ENCODE measurements at regions not wholly inside any gene's neighbourhood (a gene's known extent, or its start where the extent isn't known, plus 50 kb on each side); places are given as distances from the start of the nearest gene placed in this dataset.
"Not testable (repeated sequence)": the region's sequence is repeated elsewhere in the genome, so short reads cannot be mapped to it uniquely, and the experiment has no call there.

DNA sequence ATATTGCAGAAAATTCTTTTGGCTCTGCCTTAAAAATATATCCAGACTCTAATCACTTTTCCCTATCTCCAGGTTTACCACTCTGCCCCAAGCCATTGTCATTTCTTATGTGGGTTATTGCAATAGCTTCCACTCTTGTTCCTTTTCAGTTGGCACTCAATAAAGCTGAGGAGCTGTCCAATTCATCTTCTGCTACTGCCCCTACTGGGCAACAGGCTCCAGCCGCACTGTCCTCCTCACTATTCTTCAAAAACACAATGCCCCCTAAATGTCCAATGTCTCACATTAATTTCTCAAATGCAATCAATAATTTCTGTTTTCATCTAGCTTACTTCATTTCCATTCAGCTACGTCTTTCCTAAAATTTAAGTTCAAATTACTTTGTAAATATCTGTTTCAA lies 1262.5 kb upstream of the CDH2 start:
- DNase-seq: no peak

DNA sequence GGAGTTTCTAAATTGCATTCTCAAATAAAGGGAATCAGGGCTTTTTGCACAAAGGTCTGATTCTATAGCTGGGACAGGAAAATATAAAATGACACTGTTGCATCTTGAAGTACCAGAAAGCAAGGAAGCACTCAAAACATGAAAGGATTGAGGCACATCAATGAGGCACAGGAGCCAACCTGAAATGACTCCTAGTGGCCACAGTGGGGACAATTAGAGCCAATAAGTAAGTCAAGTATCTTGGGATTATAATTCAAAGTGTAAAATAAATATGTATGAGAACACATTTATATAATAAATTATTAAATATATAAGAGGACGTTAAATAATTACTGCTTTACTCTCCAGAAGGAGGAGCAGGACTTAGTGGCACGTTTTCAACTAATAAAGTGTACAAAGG lies 1259.5 kb upstream of the CDH2 start:
- no peak for DNase-seq

DNA sequence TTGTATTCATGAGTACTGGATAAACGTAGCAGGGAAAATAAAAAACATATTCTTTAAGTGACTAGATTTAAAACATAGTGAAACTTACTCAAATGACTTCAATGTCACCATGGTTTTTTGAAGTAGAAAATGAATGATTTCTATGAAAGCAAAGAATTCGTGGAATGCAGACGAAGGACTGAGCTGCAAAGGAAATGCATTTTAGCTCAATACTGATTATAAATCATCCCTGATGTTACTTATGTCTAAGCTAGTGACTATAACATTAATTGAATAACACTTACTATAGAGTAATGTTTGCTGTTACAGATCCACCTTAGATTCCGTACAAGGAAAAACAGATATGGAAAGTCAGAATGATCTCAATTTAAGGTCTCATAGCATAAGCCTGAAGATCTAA lies 1257.7 kb upstream of the CDH2 start:
- DNase-seq: no peak

DNA sequence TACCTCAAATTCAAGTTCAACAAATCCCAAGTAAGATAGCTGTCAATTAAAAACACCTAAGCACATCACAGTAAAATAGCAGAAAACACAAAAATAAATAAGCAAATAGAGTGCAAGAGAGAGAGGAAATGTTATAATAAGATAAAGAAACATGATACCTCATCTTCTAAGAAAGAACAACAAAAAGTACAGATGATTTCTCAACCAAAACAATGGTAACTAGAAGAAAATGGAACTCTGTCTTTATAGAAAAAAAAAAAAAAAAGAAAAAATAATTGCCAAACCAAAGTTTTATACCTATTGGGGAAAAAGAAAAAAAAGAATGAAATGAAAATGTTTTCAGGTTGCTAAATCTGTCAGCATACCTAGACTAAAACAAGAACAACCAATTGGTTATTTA lies 1253.5 kb upstream of the CDH2 start:
- DNase-seq: no peak

DNA sequence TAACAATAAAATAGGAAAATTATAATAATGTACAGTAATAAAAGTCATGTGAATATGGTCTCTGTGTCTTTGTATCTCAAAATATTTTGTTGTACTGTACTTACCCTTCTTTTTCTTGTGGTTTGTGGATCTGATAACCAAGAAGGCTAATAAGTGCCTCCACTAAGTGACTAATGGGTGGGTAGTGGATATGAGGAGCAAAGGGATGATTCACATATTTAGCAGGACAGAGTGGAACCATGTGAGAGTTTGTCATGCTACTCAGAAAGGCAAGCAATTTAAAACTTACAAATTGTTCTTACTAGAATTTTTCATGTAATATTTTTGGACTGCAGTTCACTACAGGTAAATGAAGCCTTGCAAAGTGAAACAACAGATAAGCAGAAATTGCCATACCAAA lies 1241.2 kb upstream of the CDH2 start:
- no peak for DNase-seq

DNA sequence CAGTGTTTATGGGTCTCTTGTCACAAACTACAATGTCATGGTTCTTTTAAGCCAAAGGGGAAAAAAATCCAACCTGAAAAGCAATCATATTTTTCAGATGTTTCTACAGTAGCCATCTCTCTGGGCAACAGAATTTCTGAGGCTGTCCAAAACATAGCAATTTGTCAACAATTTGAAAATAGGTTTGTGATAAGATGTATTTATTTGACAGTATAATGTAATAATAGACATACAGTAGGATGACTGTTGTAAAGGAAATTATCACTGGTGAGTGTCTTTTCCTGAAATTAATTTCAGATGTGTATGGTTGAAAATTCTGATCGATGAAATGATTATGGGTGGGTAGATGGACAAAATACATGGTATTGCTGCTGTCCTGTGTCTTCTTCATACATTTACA lies 1230.1 kb upstream of the CDH2 start:
- no peak for DNase-seq

DNA sequence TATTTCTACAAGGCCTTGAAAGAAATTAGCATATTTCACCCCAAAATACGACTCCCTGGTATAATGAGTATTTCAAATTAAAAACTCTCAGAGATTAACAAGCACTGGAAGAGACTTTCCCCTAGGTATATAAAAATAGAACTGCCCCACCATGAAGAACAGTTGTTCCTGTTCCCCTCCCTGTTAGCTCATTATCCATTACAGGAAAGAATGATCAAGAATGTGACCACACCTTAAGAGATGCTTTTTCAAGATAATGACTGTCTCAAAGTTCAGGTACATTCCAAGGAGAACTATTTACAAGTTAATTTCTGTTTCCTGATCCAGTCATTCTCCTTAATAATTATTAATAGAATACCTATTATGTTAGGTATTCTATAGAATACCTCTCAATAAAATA lies 1220.6 kb upstream of the CDH2 start:
- no peak for DNase-seq

DNA sequence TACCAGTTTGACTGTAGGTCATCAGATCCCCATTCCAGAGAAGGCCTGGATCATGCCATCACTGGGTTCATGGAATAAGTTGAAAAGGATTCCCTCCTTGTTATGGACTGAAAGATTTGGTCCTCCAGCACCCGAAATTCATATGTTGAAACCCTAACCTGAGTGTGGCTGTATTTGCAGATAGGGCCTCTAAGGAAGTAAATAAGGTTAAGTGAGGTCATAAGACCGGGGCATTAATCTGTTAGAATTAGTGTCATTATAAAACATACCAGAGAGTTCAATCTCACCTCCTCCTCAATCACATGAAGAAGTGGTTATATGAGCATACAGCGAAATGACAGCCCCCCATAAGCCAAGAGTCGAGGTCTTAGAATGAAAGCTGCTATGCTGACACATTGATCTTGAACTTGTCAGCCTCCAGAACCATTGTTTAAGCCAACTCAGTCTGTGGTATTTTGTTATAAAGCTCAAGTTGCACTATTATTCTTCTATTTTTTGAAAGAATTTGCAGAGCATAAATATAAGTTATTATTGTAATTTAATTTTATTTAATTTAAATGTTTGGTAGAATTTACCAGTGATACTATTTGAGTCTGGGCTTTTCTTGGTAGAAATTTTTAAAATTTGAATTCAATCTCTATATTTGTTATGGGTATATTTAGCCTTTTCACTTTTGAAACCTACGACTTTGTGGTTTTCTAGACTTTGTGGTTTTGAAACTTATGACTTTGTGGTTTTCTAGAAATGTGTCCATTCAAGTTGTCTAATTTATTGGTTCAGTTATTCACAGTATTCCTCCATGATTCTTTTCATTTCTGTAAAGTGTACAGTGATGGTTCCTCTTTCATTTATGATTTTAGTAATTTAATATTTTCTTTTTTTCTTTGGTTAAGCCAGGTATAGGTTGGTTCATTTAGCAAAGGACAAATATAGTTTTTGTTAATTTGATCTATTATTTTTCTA lies 1206.7 kb upstream of the CDH2 start:
- no peak for DNase-seq

DNA sequence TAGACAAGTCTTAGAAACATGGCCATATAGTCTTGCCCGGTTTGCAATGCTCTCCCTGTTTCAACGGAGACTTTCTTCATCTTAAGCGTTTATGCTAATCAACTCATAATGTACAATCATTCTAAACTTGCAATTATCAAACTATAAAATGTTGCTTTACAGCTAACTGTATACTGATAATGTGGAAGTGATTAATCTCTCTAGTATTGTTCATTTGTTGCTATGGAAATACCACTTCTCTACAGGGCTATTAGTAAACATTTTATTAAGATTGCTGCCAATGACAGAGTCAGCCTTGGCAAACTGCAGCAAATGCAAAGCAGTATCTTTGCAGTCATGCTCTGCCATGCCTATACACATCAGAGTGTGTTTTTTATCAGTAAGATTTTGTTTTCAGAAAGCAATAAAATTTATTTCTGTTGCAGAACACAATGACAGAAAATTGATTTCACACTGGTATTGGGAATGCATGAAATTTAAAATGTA lies 1201.8 kb upstream of the CDH2 start:
- no peak for DNase-seq

DNA sequence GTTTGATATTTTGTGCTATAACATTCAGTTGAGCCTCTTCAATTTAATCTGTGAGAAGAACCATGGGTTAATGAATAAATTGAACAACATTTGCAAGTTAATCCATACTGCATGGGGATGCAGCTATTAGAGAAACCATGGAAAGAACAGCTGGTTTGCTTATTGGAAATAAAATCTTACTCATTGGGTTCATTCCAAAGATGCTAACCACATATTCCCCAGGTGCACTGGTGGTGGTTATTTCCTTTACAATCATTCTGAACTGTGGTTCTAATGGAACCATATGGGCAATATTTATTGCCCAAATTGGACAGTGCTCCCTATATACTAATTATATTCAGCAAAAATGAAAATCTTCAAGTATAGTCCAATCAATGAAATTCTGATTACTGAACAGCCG lies 1200.4 kb upstream of the CDH2 start:
- DNase-seq: no peak

DNA sequence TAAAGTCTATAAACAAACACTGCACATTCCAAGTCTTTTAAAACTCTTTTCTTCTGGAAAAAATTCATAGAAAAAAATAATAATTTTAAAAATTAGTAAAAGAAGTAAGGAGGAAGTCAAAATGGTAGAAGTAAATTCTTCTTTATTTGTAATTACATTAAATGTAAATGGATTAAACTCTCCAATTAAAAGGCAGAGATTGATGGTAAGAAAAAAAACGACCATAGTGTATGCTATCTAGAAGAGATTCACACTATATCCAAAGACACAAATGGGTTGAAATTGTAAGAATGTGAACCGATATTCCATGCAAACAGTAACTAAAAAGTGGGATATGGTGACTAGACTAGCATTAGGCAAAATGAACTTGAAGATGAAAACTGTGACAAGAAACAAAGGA lies 1196.1 kb upstream of the CDH2 start:
- DNase-seq: no peak

DNA sequence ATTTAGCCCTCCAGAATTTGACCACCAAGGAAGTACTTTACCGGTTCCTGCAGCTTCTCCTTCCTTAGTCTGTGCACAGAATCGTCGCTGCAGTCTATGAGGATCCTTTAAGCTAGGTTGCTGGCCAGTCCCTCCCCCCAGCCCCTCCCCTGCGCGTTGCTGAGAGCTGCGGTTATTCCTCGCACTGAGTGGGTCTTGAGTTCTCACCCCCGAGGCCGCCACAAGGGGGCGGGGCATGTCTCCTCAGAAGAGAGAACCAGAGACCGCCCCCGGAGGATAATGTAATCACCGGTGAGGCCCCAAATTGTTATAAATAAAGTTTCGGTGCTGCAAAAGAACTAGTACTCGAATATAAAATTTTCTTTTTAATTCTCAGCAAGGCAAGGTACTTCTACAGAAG lies 1184.9 kb upstream of the CDH2 start:
- DNase-seq: no peak

DNA sequence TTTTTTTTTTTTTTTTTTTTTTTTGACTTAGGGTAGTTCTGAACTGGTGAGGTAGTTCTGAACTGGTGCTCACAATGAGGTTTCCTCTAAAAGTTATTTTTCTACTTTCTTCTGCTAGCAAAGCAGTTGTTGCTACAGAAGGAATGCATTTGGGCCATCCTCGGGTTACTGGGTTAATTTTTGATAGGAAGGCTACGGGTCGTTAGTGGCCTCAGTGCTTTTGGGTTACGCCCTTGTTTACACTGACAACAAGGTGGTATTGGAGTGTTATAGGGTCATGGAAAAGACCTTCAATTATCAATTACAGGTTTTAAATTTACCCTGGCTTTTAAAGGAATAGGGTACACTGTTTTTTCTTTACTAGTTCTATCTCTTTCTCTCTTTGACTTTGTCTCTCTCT lies 1183.7 kb upstream of the CDH2 start:
- not testable (repeated sequence) for DNase-seq

DNA sequence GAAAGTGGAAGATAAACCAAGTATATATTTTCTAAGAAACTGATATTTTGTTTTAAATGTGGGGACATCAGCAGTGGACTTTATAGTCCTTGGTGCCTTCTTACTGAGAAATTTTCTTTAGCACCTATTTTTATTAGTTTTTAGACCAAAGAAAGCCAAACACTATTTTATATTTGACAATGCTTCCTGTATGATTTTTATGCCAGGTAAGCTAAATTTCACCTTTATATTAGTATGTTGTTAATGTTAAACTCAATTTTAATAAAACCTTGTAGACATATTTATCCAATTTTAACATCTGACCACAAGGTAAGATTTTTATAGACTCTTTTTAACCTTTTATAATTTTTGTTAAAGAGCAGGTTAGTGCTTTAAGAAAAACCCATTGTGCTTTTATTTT lies 1182.3 kb upstream of the CDH2 start:
- not testable (repeated sequence) for DNase-seq

DNA sequence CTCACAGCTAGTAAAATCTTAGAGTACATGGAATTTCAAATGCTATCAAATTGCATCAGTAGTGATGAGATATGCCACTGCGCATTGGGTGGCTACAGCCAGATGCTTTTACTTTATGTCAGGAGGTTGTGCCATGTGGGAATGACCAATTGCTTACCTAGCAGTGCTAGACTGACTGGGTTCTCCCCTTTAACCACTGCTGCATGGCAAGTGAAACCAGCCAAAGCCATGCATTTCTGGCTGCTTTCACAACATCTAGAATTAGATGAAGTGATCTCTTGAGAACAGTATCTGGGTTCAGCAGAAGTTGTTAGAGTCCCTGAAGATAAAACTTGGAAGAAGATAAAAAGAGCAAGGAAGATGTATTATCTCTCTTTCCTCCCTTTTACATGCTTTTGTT lies 1174.2 kb upstream of the CDH2 start:
- no peak for DNase-seq

DNA sequence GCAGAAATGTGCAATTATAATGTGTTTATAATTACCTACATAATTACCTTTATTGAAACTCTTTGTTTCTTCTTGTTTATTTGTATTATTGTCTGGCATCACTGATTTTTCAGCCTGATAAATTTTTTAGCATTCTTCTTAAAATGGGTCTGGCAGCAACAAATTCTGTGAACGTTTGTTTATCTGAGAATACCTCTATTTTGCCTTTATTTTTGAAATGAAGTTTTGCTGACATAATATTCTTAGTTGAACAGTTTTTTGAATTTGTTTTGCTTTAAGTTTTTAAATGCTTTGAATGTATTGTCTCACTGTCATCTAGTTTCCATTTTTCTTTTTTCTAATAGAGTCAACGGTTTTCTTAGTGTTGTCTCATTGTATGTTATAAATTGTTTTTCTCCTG lies 1152.0 kb upstream of the CDH2 start:
- no peak for DNase-seq

DNA sequence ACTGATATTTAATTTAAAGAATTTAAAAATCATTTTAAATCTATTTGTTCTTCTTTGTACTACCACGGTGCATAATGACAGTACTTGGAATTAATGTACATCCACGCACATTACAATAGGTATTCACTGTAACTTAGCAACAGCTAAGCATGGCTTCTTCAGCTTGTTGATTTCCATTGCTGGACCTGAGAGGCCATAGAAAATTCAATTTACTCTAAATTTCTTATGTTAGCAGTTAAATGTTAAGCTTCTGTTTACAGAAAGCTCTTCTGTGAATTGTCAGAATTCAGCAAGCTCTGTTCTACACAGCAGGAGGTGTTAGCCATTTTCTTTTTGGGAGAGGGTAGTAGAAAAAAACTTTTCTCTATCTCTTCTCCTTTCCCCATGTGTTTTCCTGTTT lies 1149.3 kb upstream of the CDH2 start:
- DNase-seq: no peak

DNA sequence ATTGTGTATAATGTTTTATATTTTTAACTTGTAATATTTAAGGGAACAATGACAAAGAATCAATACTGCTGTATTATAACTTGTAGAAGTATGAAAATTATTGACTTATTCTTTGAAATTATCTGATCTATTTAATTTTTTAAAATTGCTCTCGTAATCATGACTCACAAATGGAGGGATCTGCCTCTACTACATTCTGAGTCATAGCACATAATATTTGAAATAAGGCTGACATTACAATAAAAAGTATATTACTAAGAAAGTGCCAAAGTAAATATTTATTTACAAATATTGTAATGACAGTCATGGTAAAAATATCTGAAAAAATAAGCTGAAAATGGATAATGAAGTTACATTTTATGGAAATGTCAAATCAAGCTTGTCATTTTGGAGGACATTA lies 1144.6 kb upstream of the CDH2 start:
- no peak for DNase-seq

DNA sequence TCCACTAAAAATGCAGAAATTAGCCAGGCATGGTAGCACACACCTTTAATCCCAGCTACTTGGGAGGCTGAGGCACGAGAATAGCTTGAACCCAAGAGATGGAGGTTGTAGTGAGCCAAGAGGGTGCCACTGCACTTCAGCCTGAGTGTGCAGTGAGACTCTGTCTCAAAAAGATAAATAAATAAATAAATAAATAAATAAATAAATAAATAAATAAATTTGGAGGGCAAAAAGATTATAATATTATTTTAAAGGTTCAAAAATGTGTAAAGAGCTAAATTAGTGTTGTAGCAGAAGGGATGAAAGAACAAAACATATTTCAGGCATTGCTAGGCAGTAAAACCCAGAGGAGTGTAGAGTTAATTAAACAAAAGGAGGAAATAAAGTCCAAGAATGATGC lies 1136.4 kb upstream of the CDH2 start:
- DNase-seq: no peak

DNA sequence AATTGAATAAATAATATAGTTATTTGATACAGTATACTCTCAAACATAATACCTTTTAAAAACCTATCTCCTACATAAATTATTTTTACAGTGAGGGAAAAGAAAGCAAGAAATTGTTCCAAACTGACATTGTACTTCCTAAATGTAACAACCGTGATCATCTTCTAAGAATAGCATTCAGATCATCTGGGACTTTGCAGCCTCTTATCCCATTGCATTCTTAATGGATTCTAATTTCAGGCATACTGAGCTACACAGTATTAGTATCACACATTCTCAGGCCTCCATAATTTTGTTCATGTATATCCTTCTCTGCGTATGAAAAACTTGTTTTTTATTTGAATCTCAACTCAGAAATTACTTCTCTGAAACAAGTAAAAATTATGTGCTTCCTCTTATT lies 1134.7 kb upstream of the CDH2 start:
- DNase-seq: no peak

DNA sequence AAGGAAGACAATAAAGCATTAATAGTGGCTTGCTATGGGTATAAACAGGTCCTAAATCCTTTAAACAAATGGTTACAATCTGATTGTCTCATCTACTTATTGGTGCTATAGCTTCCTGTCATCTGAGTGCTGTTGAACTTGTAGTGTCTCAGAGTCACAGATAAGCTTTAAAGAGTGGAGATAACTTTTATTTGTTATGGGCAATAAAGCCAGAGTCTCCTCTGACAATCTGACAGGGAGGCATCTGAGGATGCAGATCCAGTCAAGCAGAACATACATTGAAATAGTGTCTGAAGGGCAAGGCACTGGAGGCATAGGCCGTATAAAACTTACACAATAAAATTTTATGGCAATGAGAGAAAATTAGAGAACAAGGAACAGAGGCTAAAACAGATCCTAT lies 1132.4 kb upstream of the CDH2 start:
- DNase-seq: no peak

DNA sequence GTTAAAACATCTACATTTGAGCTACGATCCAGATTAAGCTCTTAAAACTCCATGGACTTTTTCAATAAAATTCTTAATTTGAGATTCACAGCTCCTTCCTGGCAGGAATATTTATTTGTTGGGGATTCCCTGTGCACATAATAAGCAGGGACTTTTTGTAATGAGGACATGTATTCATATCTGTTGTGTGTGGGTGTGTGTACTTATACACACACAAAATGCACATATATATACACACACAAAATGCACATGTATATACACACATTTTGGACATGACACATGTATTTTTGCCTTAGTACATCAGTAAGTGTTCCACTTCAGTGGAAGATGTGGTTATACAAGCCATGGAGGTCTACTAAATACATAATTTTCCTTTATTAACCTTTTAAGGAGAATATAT lies 1131.1 kb upstream of the CDH2 start:
- DNase-seq: no peak

DNA sequence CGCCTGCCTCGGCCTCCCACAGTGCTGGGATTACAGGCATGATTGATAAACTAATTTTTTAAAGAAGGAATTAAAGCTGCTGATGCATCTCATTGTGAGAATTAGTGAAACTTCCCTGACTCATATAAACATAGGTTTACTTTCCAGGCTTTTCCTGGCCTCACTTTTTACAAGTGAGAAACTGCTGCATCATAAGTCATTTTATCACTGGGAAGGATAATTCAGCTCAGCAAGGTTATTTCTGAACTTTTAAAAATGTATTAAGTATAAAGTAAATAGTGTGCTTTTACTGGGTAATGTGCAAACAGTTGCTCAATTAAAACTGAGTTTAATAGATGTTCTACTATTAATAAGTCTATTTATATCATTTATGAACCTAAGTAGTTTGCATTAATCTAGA lies 1130.3 kb upstream of the CDH2 start:
- no peak for DNase-seq

DNA sequence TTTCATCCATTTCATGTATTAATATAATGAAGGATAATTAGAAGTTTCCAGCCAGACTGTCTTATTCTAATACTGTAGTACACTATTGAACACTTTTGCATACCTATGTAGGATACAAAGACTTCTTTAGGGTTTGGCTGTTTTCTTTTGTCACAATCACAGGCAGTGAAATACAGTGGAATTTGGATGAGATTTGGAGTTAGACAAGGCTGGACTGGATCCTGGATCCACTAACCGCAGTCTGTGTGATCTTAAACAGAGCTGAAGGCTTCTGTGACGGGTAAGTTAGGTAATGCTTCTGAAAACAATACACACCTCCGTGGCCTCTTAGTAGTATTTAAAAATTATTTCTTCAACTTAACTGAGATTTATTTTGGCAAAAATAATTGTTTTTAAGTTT lies 1128.6 kb upstream of the CDH2 start:
- DNase-seq: no peak

DNA sequence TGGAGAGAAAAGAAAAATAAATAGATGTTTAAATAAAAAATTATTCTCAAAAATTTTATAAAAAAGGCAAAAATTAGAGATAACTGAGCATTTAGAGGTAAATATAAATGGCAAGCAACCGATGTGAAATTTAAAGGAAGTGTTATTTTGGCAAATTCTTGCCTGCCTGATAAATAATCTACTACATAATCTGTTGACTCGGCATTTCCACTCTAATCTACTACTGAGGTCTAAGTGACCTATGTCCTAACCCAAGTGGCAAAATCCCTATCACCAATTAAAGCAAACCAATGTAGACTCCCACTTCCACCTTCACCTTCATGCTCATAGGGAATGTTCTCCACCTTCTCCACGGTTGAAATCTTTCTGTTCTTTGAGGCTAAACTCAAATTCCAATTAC lies 1124.1 kb upstream of the CDH2 start:
- DNase-seq: no peak

Data from NCI-H2107 (cell line).